GM06990 (cell line): ENCODE measurements at regions not wholly inside any gene's neighbourhood (a gene's known extent, or its start where the extent isn't known, plus 50 kb on each side); places are given as distances from the start of the nearest gene placed in this dataset.

Experiments used
- DNase-seq: peaks from one replicate; pipeline ENCODE4 v3.0.0-alpha.2; 2011; ENCODE audit not compliant: insufficient read length; ENCODE audit errors: extremely low read depth
- H3K27me3 ChIP-seq: replicated peaks from 2 replicates; pipeline ENCODE4 v1.6.0; 2011; ENCODE audit warnings: low read length; ENCODE audit not compliant: control insufficient read depth, insufficient read depth
- H3K36me3 ChIP-seq: 2 replicates; pipeline ENCODE4 v1.5.1; 2011; ENCODE audit warnings: low read length; ENCODE audit not compliant: control insufficient read depth, insufficient read depth
- H3K4me3 ChIP-seq: replicated peaks from 2 replicates; pipeline ENCODE4 v1.5.1; 2011; ENCODE audit warnings: low read depth, mild to moderate bottlenecking, control low read depth, low read length
- CTCF ChIP-seq: IDR thresholded peaks from 2 replicates; pipeline ENCODE4 v1.5.1; 2011; ENCODE audit warnings: low read length, control low read depth, mild to moderate bottlenecking, inconsistent platforms; ENCODE audit not compliant: insufficient read depth, poor library complexity, severe bottlenecking

- H3K4me3 ChIP-seq: no peak overlapping the region
Measured at GRCh38 chr2:52532956-52533355, 1234.6 kb upstream of the CHAC2 start.

GRCh38 chr2:52526735-52527134, 1240.9 kb upstream of the CHAC2 start:
- Histone ChIP-seq H3K4me3 (no peak overlapping the region), H3K36me3 (no peaks in the 10 kb centered on the region), H3K27me3 (no peaks in the 10 kb centered on the region)
- no peak for TF ChIP-seq CTCF
- no peak for DNase-seq

More at GRCh38 chr2:52532956-52533355, 1234.6 kb upstream of the CHAC2 start:
- no peak for DNase-seq
- TF ChIP-seq CTCF: no peak
- H3K36me3 ChIP-seq: no peaks in the 10 kb centered on the region
- H3K27me3 ChIP-seq: no peaks in the 10 kb centered on the region

- no peak for DNase-seq
- TF ChIP-seq CTCF: no peak
Measured at GRCh38 chr2:52520644-52521043, 1247.0 kb upstream of the CHAC2 start.

GRCh38 chr2:52518678-52519077, 1248.9 kb upstream of the CHAC2 start:
- H3K36me3 ChIP-seq: no peaks in the 10 kb centered on the region
- no peaks in the 10 kb centered on the region for H3K27me3 ChIP-seq
- TF ChIP-seq CTCF: no peak
- no peak for DNase-seq
- H3K4me3 ChIP-seq: no peak overlapping the region

More at GRCh38 chr2:52520644-52521043, 1247.0 kb upstream of the CHAC2 start:
- Histone ChIP-seq H3K27me3 (no peaks in the 10 kb centered on the region), H3K36me3 (no peaks in the 10 kb centered on the region), H3K4me3 (no peak overlapping the region)

- no peak for DNase-seq
- H3K4me3 ChIP-seq: no peak overlapping the region
- H3K36me3 ChIP-seq: no peaks in the 10 kb centered on the region
- no peak for TF ChIP-seq CTCF
- H3K27me3 ChIP-seq: no peaks in the 10 kb centered on the region
Measured at GRCh38 chr2:52512760-52513159, 1254.8 kb upstream of the CHAC2 start.

- no peak overlapping the region for H3K4me3 ChIP-seq
- H3K27me3 ChIP-seq: no peaks in the 10 kb centered on the region
- TF ChIP-seq CTCF: no peak
- no peak for DNase-seq
- no peaks in the 10 kb centered on the region for H3K36me3 ChIP-seq
Measured at GRCh38 chr2:52510432-52510831, 1257.2 kb upstream of the CHAC2 start.
